GM04504 (cell line): ENCODE measurements at regions not wholly inside any gene's neighbourhood (a gene's known extent, or its start where the extent isn't known, plus 50 kb on each side); places are given as distances from the start of the nearest gene placed in this dataset.

Experiments
- DNase-seq: peaks from one replicate; pipeline ENCODE4 v3.0.0-alpha.2; 2012; ENCODE audit warnings: low read depth

- DNase-seq, result no peak
Observed at GRCh38 chr4:13316354-13316753, 167.8 kb downstream of the RAB28 start.

GRCh38 chr4:13313856-13314255 is 170.3 kb downstream of the RAB28 start:
- no peak for DNase-seq

- no peak for DNase-seq
Observed at GRCh38 chr4:13312264-13312663, 171.9 kb downstream of the RAB28 start.

GRCh38 chr4:13309751-13310150 is 174.4 kb downstream of the RAB28 start:
- no peak for DNase-seq

- DNase-seq, result no peak
Observed at GRCh38 chr4:13306356-13306755, 177.8 kb downstream of the RAB28 start.

- peak; percentile 10 for DNase-seq
Observed at GRCh38 chr4:13302876-13303275, 181.3 kb downstream of the RAB28 start.

- no peak for DNase-seq
Observed at GRCh38 chr4:13299343-13299742, 184.8 kb downstream of the RAB28 start.

GRCh38 chr4:13298655-13299054 is 185.5 kb downstream of the RAB28 start:
- no peak for DNase-seq

- DNase-seq, result no peak
Observed at GRCh38 chr4:13296986-13297385, 187.2 kb downstream of the RAB28 start.

- DNase-seq, result no peak
Observed at GRCh38 chr4:13294961-13295605, 189.1 kb downstream of the RAB28 start.

- no peak for DNase-seq
Observed at GRCh38 chr4:13292372-13292771, 191.8 kb downstream of the RAB28 start.

- no peak for DNase-seq
Observed at GRCh38 chr4:13289391-13289790, 194.7 kb downstream of the RAB28 start.

- DNase-seq, result no peak
Observed at GRCh38 chr4:13285336-13285735, 198.8 kb downstream of the RAB28 start.

GRCh38 chr4:13284932-13285331 is 199.2 kb downstream of the RAB28 start:
- no peak for DNase-seq

GRCh38 chr4:13276357-13276756 is 207.8 kb downstream of the RAB28 start:
- DNase-seq, result no peak

- DNase-seq, result no peak
Observed at GRCh38 chr4:13268703-13269102, 215.4 kb downstream of the RAB28 start.

GRCh38 chr4:13268165-13268564 is 216.0 kb downstream of the RAB28 start:
- no peak for DNase-seq

GRCh38 chr4:13267091-13267490 is 217.0 kb downstream of the RAB28 start:
- no peak for DNase-seq

- DNase-seq, result no peak
Observed at GRCh38 chr4:13266687-13267086, 217.5 kb downstream of the RAB28 start.

- no peak for DNase-seq
Observed at GRCh38 chr4:13263967-13264525, 220.1 kb downstream of the RAB28 start.

- DNase-seq, result no peak
Observed at GRCh38 chr4:13262816-13263215, 221.3 kb downstream of the RAB28 start.

GRCh38 chr4:13261486-13262257 is 222.5 kb downstream of the RAB28 start:
- no peak for DNase-seq

- no peak for DNase-seq
Observed at GRCh38 chr4:13260513-13260912, 223.6 kb downstream of the RAB28 start.
